Mammary epithelial cell (primary cell): ENCODE measurements at regions not wholly inside any gene's neighbourhood (a gene's known extent, or its start where the extent isn't known, plus 50 kb on each side); places are given as distances from the start of the nearest gene placed in this dataset.

Experiments used
- CTCF ChIP-seq, 2 donors: IDR thresholded peaks in 1 of 2; conservative IDR thresholded peaks in 1 of 2; 2 replicates each; pipeline ENCODE4 v1.5.1; 2011 to 2012; ENCODE audit warnings: inconsistent platforms in 2 of 2, low read length in 2 of 2, mild to moderate bottlenecking in 2 of 2, control low read depth in 1 of 2, low read depth in 1 of 2; ENCODE audit not compliant: insufficient read depth in 1 of 2; ENCODE audit errors: extremely low read depth in 1 of 2
- EZH2 ChIP-seq: IDR thresholded peaks from 2 replicates; pipeline ENCODE4 v1.6.1; 2012; ENCODE audit warnings: low read length, inconsistent platforms, borderline replicate concordance

GRCh38 chr2:16911746-16912145, 246.1 kb upstream of the CYRIA start:
- TF ChIP-seq CTCF (conservative IDR thresholded peaks at IDR 0.05 in 1 of 2, IDR thresholded peaks at IDR 0.05 in 1 of 2; ENCODE audit: extremely low read depth in 1 of 2, insufficient read depth in 1 of 2, low read depth in 1 of 2, low read length in 2 of 2) (no peak), EZH2 (no peak)
